Ishikawa (cell line): ENCODE measurements at regions not wholly inside any gene's neighbourhood (a gene's known extent, or its start where the extent isn't known, plus 50 kb on each side); places are given as distances from the start of the nearest gene placed in this dataset.

Experiments used
- CEBPB ChIP-seq: IDR thresholded peaks from 2 replicates; pipeline ENCODE4 v1.6.1; 2012
- CREB1 ChIP-seq: IDR thresholded peaks from 2 replicates; pipeline ENCODE4 v1.6.1; 2012; ENCODE audit warnings: low read depth
- EGR1 ChIP-seq: IDR thresholded peaks from 2 replicates; pipeline ENCODE4 v1.6.1; 2012
- EP300 ChIP-seq: IDR thresholded peaks from 2 replicates; pipeline ENCODE4 v1.6.1; 2012; ENCODE audit warnings: borderline replicate concordance
- FOXM1 ChIP-seq: IDR thresholded peaks from 2 replicates; pipeline ENCODE4 v1.6.1; 2012; ENCODE audit warnings: low read depth, borderline replicate concordance
- NFIC ChIP-seq: IDR thresholded peaks from 2 replicates; pipeline ENCODE4 v1.6.1; 2012
- RAD21 ChIP-seq: IDR thresholded peaks from 2 replicates; pipeline ENCODE4 v1.6.1; 2012; ENCODE audit warnings: low read depth
- TAF1 ChIP-seq: IDR thresholded peaks from 2 replicates; pipeline ENCODE4 v1.6.1; 2012; ENCODE audit warnings: low read depth, mild to moderate bottlenecking
- TCF12 ChIP-seq: IDR thresholded peaks from 2 replicates; pipeline ENCODE4 v1.6.1; 2012; ENCODE audit warnings: low read depth
- TEAD4 ChIP-seq: IDR thresholded peaks from 2 replicates; pipeline ENCODE4 v1.6.1; 2012
- YY1 ChIP-seq: IDR thresholded peaks from 2 replicates; pipeline ENCODE4 v1.6.1; 2012; ENCODE audit warnings: low read depth
- ZBTB7A ChIP-seq: IDR thresholded peaks from 2 replicates; pipeline ENCODE4 v1.6.1; 2012; ENCODE audit warnings: low read depth
- TF ChIP-seq, protein P1 (sequence below): IDR thresholded peaks from 2 replicates; pipeline ENCODE4 v1.6.1; 2012
- TF ChIP-seq, protein P2 (sequence below): IDR thresholded peaks from 2 replicates; pipeline ENCODE4 v1.6.1; 2012
- TF ChIP-seq, protein P3 (sequence below): IDR thresholded peaks from 2 replicates; pipeline ENCODE4 v1.6.1; 2012; ENCODE audit warnings: low read depth, mild to moderate bottlenecking

DNA sequence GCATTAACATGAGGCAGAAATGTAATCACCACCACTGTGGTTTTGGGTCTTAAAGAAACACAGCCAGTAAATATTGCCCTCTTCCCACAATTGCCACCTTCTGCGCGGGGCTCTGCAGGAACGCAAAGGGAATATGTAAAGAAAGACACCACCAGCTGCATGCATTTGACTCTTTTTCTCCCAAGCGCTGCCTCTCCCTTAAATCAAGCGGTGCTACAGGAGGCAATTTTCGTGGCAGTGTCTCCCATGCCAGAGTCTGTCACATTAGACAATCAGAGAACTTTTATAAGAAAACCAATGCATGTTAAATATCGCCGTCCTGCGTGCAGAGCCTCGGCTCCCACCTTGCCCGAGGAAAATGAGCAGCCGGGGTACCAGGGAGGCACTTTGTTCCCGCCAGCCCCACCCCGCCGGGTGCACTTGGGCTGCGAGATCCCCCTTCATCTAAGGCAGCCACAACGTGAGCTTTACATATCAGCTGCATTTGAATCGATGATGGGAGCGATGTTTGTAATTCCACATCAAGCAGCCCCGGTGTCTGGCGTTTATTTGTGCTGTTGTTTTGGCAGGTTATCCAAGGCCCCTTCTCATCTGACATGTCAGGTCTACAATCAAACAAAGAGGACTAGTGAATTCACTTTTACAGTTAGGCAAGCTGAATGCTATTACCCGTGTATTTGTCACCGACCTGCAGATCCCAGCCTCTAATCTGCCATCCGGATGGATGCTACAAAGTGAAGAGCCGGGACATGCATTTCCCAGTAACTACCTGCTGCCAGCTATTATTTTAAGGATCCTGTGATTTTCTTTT, 72.3 kb upstream of the MGMT start:
- TF ChIP-seq, protein P1, sequence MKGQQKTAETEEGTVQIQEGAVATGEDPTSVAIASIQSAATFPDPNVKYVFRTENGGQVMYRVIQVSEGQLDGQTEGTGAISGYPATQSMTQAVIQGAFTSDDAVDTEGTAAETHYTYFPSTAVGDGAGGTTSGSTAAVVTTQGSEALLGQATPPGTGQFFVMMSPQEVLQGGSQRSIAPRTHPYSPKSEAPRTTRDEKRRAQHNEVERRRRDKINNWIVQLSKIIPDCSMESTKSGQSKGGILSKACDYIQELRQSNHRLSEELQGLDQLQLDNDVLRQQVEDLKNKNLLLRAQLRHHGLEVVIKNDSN, result no peak
- TF ChIP-seq FOXM1 (no peak), NFIC (no peak), TEAD4 (no peak)

DNA sequence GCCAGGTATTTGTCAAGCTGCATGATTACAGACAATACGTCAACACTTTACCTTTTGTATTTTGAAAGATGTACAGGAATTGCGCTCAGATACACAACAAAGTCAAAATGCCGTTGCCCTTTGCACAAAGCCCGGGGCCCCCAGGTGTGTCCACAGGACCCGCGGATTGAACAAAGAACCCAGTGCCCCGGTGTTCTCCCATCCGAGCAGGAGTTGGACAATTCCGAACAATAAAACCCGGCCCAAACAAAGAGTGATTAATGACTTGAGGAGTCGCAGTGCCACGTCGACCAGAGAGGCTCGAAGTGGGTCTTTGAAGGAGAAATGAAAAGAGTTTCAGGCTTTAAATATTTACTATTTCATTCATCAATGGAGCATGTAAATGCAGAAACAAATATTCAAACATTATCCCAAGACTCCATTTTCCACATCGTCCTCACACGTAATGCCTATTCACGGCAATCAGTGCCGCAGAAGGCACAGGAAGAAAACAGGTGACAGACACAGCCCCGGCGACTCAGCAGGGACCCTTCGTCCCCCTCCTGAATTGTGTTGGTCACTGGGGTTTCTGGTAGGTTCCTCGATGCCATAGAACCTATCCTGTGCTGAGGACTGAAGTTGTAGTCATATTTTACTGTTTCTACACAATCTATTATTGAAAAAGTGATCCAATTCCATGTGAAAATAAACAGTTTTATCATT, 70.9 kb upstream of the MGMT start:
- TF ChIP-seq TAF1 (no peak), YY1 (no peak), NFIC (no peak), CREB1 (no peak), ZBTB7A (no peak), FOXM1 (no peak), EP300 (no peak), CEBPB (no peak)
- TF ChIP-seq, protein P2, sequence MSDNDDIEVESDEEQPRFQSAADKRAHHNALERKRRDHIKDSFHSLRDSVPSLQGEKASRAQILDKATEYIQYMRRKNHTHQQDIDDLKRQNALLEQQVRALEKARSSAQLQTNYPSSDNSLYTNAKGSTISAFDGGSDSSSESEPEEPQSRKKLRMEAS, result no peak
- TF ChIP-seq, protein P3, sequence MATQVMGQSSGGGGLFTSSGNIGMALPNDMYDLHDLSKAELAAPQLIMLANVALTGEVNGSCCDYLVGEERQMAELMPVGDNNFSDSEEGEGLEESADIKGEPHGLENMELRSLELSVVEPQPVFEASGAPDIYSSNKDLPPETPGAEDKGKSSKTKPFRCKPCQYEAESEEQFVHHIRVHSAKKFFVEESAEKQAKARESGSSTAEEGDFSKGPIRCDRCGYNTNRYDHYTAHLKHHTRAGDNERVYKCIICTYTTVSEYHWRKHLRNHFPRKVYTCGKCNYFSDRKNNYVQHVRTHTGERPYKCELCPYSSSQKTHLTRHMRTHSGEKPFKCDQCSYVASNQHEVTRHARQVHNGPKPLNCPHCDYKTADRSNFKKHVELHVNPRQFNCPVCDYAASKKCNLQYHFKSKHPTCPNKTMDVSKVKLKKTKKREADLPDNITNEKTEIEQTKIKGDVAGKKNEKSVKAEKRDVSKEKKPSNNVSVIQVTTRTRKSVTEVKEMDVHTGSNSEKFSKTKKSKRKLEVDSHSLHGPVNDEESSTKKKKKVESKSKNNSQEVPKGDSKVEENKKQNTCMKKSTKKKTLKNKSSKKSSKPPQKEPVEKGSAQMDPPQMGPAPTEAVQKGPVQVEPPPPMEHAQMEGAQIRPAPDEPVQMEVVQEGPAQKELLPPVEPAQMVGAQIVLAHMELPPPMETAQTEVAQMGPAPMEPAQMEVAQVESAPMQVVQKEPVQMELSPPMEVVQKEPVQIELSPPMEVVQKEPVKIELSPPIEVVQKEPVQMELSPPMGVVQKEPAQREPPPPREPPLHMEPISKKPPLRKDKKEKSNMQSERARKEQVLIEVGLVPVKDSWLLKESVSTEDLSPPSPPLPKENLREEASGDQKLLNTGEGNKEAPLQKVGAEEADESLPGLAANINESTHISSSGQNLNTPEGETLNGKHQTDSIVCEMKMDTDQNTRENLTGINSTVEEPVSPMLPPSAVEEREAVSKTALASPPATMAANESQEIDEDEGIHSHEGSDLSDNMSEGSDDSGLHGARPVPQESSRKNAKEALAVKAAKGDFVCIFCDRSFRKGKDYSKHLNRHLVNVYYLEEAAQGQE, result no peak
- TF ChIP-seq, protein P1, result no peak

DNA sequence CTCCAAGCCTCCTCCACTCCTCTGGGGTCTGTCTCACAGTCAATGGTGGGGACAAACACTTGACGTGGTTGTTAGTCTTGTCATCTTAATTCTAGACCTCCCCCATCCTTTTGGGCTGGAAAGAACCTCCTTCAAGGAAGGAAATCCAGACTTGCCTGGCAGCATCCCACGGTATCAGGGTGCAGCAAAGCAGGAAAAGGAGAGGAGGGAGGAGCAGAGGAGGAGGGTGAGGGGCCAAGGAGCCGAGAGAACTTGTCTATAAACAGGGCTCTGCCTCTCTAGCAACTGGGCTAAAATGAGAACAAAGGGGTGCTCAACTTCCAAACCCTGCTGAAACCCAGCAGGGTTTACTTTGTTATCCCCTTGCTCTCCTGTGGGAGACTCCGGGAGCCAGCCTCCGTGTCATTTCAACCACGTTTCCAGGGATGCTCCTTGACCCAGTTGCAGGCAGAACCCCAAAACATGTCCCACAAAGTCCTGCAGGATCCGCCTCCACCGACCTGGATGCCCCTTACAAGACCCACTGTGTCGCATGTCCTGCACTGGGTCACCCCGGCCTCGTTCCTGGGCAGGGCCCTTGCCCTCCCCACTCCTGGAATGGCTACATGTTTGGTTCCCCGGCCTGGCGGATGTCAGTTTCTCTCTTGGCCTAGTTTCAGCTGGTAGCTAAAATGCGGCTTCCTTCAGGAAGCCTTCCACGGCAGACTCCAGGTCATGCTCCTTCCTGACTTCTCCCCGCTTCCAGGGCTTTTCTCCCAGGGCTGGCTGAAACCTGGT, 69.7 kb upstream of the MGMT start:
- TF ChIP-seq TAF1 (no peak), ZBTB7A (no peak), CEBPB (no peak), CREB1 (no peak), EP300 (no peak), YY1 (no peak)
- TF ChIP-seq, protein P1, result no peak

DNA sequence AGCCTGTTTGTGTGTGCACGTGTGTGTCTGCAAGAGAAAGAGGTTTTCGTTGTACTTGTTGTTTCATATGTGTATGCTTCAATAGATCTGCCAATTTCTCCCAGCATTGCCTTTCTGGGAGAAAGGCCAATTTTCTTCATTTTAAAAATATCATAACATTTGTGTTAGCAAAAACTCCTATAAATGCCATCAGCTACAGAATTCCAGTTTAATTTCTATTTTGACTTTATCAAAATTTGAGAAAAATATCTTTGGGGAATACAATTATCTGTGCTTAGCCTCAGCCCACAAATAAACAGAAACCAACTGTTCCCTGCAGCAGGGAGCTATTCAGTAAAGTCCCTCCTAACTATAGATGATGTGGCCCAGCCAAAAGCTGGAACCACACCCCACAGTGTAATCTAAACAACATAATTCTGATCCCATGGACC, 68.3 kb upstream of the MGMT start:
- TF ChIP-seq, protein P1, result no peak
- TF ChIP-seq TCF12, result no peak
- TF ChIP-seq FOXM1, result no peak
- TF ChIP-seq, protein P3, result no peak
- TF ChIP-seq TEAD4, result no peak
- no peak for TF ChIP-seq TAF1
- no peak for TF ChIP-seq RAD21
- no peak for TF ChIP-seq NFIC
- no peak for TF ChIP-seq ZBTB7A
- TF ChIP-seq, protein P2, result no peak
- no peak for TF ChIP-seq EP300
- no peak for TF ChIP-seq EGR1
- TF ChIP-seq CREB1, result no peak
- no peak for TF ChIP-seq CEBPB
- no peak for TF ChIP-seq YY1

DNA sequence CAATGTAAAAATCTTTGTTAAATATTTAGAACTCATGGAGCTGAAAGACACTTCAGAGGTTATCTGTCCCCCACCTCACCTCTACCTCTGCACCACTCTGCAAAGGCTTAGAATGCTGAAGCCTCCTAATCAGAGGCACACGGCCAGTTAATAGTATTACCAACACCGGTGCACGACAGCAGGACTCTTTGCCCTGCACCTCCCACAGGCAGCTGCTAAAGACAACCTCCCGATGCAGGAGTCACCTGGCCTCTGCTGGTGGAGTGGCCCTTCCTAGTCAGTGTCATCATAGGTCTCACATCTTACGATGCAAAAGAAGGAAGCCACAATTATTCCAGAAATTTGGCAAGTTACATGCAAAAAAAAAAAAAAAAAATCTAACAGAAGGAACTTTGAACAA, 66.6 kb upstream of the MGMT start:
- TF ChIP-seq ZBTB7A, result no peak
- TF ChIP-seq TEAD4, result no peak
- no peak for TF ChIP-seq TAF1
- no peak for TF ChIP-seq RAD21
- TF ChIP-seq, protein P2, result no peak
- TF ChIP-seq FOXM1, result no peak
- TF ChIP-seq TCF12, result no peak
- TF ChIP-seq EGR1, result no peak
- TF ChIP-seq CREB1, result no peak
- TF ChIP-seq, protein P1, result no peak
- no peak for TF ChIP-seq EP300
- TF ChIP-seq YY1, result no peak
- no peak for TF ChIP-seq NFIC
- TF ChIP-seq, protein P3, result no peak
- TF ChIP-seq CEBPB, result no peak
